GM23248 (cell line): ENCODE measurements at regions not wholly inside any gene's neighbourhood (a gene's known extent, or its start where the extent isn't known, plus 50 kb on each side); places are given as distances from the start of the nearest gene placed in this dataset.

Experiments
- DNase-seq: peaks from one replicate; pipeline ENCODE4 v3.0.0-alpha.2; 2015
- H2AFZ ChIP-seq: fragments of 200-600 bp; sonication (generic); 2 replicates; pipeline ENCODE4 v1.6.1; 2016; ENCODE audit warnings: antibody characterized with exemption
- H3F3A ChIP-seq: fragments of 200-600 bp; sonication (generic); 2 replicates; pipeline ENCODE4 v1.6.1; 2016; ENCODE audit warnings: mild to moderate bottlenecking, antibody characterized with exemption, mixed run types; ENCODE audit not compliant: insufficient read depth
- H3K27ac ChIP-seq: fragments of 200-600 bp; sonication (generic); 2 replicates; pipeline ENCODE4 v1.5.1; 2016; ENCODE audit warnings: mild to moderate bottlenecking
- H3K27me3 ChIP-seq: fragments of 200-600 bp; sonication (generic); replicated peaks from 2 replicates; pipeline ENCODE4 v1.6.1; 2016; ENCODE audit warnings: mild to moderate bottlenecking; ENCODE audit not compliant: insufficient read depth
- H3K36me3 ChIP-seq: fragments of 200-600 bp; sonication (generic); 2 replicates; pipeline ENCODE4 v1.6.1; 2016; ENCODE audit warnings: low read depth, mild to moderate bottlenecking
- H3K4me1 ChIP-seq: fragments of 200-600 bp; sonication (generic); 2 replicates; pipeline ENCODE4 v1.6.1; 2016; ENCODE audit warnings: mild to moderate bottlenecking; ENCODE audit not compliant: insufficient read depth
- H3K4me2 ChIP-seq: fragments of 200-600 bp; sonication (generic); one replicate; pipeline ENCODE4 v1.6.1; 2016; ENCODE audit warnings: mild to moderate bottlenecking; ENCODE audit not compliant: unreplicated experiment
- H3K4me3 ChIP-seq: fragments of 200-600 bp; sonication (generic); 2 replicates; pipeline ENCODE4 v1.5.1; 2016; ENCODE audit warnings: mild to moderate bottlenecking
- H3K79me2 ChIP-seq: fragments of 200-600 bp; sonication (generic); 2 replicates; pipeline ENCODE4 v1.6.1; 2016; ENCODE audit warnings: mild to moderate bottlenecking; ENCODE audit not compliant: insufficient read depth
- H3K9ac ChIP-seq: fragments of 200-600 bp; sonication (generic); 2 replicates; pipeline ENCODE4 v1.6.1; 2016; ENCODE audit warnings: mild to moderate bottlenecking
- H3K9me2 ChIP-seq: fragments of 200-600 bp; sonication (generic); 2 replicates; pipeline ENCODE4 v1.6.1; 2016; ENCODE audit warnings: mixed run types, mild to moderate bottlenecking, moderate library complexity; ENCODE audit not compliant: insufficient read depth
- H3K9me3 ChIP-seq: fragments of 200-600 bp; sonication (generic); one replicate; pipeline ENCODE4 v1.6.1; 2017; ENCODE audit warnings: low read depth
- H4K20me1 ChIP-seq: fragments of 200-600 bp; sonication (generic); 2 replicates; pipeline ENCODE4 v1.6.0; 2016; ENCODE audit not compliant: insufficient read depth
- EZH2 ChIP-seq: fragments of 200-600 bp; sonication (generic); IDR thresholded peaks from 2 replicates; pipeline ENCODE4 v1.6.1; 2018; ENCODE audit warnings: antibody characterized with exemption, mild to moderate bottlenecking; ENCODE audit not compliant: insufficient read depth, poor library complexity, severe bottlenecking
- EZH2phosphoT487 ChIP-seq: fragments of 200-600 bp; sonication (generic); IDR thresholded peaks from 2 replicates; pipeline ENCODE4 v1.6.1; 2018; ENCODE audit warnings: antibody characterized with exemption, moderate library complexity, mild to moderate bottlenecking, low read depth; ENCODE audit not compliant: insufficient read depth
- WGBS, 2 experiments: methylation state at CpG; one replicate each; pipeline ENCODE4 v1.1.6; 2015 to 2017; ENCODE audit warnings: low lambda C conversion rate in 2 of 2, low coverage in 1 of 2; ENCODE audit errors: missing lambda C conversion rate in 2 of 2; 5-methylcytosine and 5-hydroxymethylcytosine counted together
- in situ Hi-C: fragments of 300-500 bp; cut with MboI; formaldehyde crosslinking; loops from 2 replicates; pipeline ENCODE4 v1.15.0; 2020

DNA sequence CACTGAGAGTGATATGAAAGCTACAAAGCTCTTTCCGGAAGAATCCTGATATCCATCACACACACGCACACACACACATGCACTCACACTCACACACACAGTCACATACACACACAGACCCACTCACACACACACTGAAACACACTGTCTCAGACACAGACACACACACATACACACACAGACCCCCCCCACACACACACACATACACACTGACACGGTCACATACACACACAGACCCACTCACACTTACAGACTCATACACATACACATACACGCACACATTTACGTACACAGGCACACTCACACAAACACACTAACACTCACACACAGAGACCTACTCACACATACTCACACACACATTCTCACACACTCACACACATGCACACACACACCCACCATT, 58.6 kb downstream of the LIG4 start:
- no peak overlapping the region for H2AFZ ChIP-seq
- H3K9me3 ChIP-seq = no peaks in the 10 kb centered on the region
- H3F3A ChIP-seq = no peaks in the 10 kb centered on the region
- no peak overlapping the region for H3K27ac ChIP-seq
- no peak for DNase-seq
- no peaks in the 10 kb centered on the region for H4K20me1 ChIP-seq
- H3K4me2 ChIP-seq = no peak overlapping the region
- no peaks in the 10 kb centered on the region for H3K79me2 ChIP-seq
- H3K4me1 ChIP-seq = no peaks in the 10 kb centered on the region
- H3K36me3 ChIP-seq = no peaks in the 10 kb centered on the region
- H3K4me3 ChIP-seq = no peak overlapping the region
- no peaks in the 10 kb centered on the region for H3K9me2 ChIP-seq
- no peak overlapping the region for H3K9ac ChIP-seq
- 55 to 61% methylated on average over 5 of the region's 5 CpGs for WGBS, 2 experiments
- H3K27me3 ChIP-seq = 0 out of 2 replicates have a peak, but pooled peaks cover 7% of the 10 kb centered on the region
- no peak for TF ChIP-seq EZH2phosphoT487
- no peak for TF ChIP-seq EZH2
- in situ Hi-C loops = no loop called here

DNA sequence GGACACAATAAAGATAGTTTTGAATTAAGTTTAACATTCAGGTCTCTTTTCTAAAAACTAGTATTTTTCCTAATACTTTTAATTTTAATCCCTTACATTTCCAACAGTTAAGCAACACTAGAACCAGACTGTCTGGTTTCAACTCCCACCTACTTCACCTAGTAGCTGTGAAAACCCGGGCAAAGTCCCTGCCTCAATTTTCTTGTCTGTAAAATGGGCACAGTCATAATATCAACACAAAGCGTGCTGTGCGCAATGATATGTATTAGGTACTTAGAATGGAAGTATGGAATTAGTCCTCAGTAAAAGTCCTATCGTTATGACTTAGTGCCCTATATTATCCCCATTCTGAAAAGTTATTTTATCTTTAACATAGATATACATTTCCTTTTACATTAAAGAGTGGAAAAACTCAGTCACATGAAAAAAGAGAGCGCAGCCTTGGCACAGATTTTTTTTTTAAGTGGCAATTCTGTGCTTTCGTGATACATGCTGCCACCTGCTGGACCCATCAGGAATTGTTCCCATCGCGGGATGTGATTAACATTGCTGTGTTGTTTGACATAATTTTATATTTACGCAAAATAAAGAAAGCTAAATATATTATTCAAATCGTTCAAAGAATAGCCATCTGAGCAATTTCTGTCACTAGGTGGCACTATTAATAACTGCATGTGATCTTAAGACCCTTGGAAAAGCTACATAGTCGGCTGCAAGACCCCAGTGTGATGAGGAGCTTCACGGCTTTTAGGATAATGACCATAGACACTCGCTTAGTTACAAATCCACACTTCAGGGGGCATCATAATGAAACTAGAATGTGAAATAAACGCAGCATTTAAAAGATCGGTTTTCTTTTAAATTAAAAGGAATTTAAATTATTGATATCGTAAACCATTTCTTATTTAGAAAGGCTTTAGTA, 59.9 kb downstream of the LIG4 start:
- Histone ChIP-seq H3K4me1 (no peaks in the 10 kb centered on the region), H3K36me3 (no peaks in the 10 kb centered on the region), H3F3A (no peaks in the 10 kb centered on the region), H3K79me2 (no peaks in the 10 kb centered on the region), H3K4me2 (no peak overlapping the region), H3K9ac (no peak overlapping the region), H3K4me3 (no peak overlapping the region), H3K9me3 (no peaks in the 10 kb centered on the region), H3K9me2 (no peaks in the 10 kb centered on the region), H2AFZ (no peak overlapping the region), H3K27me3 (peaks cover 20% of the 10 kb centered on the region), H3K27ac (no peak overlapping the region), H4K20me1 (no peaks in the 10 kb centered on the region)
- in situ Hi-C loops = no loop called here
- peak; percentile 63 for DNase-seq
- TF ChIP-seq EZH2phosphoT487 = no peak
- TF ChIP-seq EZH2 = no peak
- WGBS, 2 experiments = 40% methylated on average over 16 of the region's 16 CpGs

DNA sequence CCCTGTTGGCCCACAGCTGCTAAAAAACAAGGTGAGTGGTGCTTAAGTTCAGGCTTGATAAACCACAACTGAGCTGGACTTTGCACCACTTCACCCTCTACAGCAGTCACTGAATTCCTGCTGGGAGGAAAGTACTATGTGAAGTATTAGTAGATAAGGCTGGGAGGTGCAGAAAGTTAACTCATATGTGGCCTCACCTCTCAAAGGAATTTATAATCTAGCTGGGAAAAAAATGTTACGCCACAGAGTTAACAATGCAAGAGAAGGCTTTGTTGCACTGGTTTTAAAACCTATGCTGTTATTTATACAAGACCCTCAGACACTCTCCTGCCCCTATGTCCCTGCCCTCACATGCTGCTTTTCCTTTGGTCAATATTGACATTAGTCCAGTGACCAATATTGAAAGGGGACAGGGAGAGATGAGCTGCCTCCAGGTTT, 60.9 kb downstream of the LIG4 start:
- Histone ChIP-seq H3K79me2 (no peaks in the 10 kb centered on the region), H3K27me3 (peaks cover 30% of the 10 kb centered on the region), H3K36me3 (no peaks in the 10 kb centered on the region), H3F3A (no peaks in the 10 kb centered on the region), H3K9me3 (no peaks in the 10 kb centered on the region), H3K4me3 (no peak overlapping the region), H3K9ac (no peak overlapping the region), H3K9me2 (no peaks in the 10 kb centered on the region), H2AFZ (no peak overlapping the region), H3K27ac (no peak overlapping the region), H3K4me2 (no peak overlapping the region), H3K4me1 (no peaks in the 10 kb centered on the region), H4K20me1 (no peaks in the 10 kb centered on the region)
- in situ Hi-C loops = no loop called here
- no peak for TF ChIP-seq EZH2
- no peak for TF ChIP-seq EZH2phosphoT487
- WGBS, 2 experiments = 61 to 63% methylated on average over 1 of the region's 1 CpG
- no peak for DNase-seq

DNA sequence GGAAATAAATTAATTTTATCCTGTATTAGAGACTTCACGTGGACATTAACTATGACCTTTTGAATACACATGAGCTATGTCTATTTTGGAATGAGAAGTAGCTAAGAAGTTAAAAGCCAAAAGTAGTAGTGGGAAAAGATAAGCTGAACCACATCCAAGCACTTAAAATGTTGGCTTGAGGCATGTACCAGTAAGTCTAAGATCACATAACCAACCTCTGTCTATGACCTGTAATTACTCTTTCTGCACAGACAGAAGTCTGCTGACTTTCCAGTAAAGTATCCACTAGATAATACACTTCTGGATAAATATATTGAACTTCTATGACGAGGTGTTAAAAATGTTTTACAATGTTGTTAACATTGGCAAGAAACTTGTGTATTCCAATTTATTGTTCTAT, 68.7 kb downstream of the LIG4 start:
- no peak for DNase-seq
- no peaks in the 10 kb centered on the region for H3K9me2 ChIP-seq
- H3K27ac ChIP-seq = no peak overlapping the region
- no peaks in the 10 kb centered on the region for H3F3A ChIP-seq
- no peaks in the 10 kb centered on the region for H3K9me3 ChIP-seq
- in situ Hi-C loops = no loop called here
- no peak for TF ChIP-seq EZH2
- TF ChIP-seq EZH2phosphoT487 = no peak
- 18 to 22% methylated on average over 2 of the region's 2 CpGs for WGBS, 2 experiments
- no peaks in the 10 kb centered on the region for H4K20me1 ChIP-seq
- no peaks in the 10 kb centered on the region for H3K36me3 ChIP-seq
- H3K9ac ChIP-seq = no peak overlapping the region
- H2AFZ ChIP-seq = no peak overlapping the region
- peaks cover 40% of the 10 kb centered on the region for H3K27me3 ChIP-seq
- no peaks in the 10 kb centered on the region for H3K4me1 ChIP-seq
- H3K4me2 ChIP-seq = no peak overlapping the region
- no peak overlapping the region for H3K4me3 ChIP-seq
- no peaks in the 10 kb centered on the region for H3K79me2 ChIP-seq
